NB4 (cell line): ENCODE measurements at regions not wholly inside any gene's neighbourhood (a gene's known extent, or its start where the extent isn't known, plus 50 kb on each side); places are given as distances from the start of the nearest gene placed in this dataset.

Experiments used
- DNase-seq: peaks from one replicate; pipeline ENCODE4 v3.0.0; 2010; ENCODE audit warnings: low read depth
- H3K4me3 ChIP-seq: one replicate; pipeline ENCODE4 v1.5.1; 2011; ENCODE audit warnings: mild to moderate bottlenecking, low read depth, low read length, moderate library complexity
- MYC ChIP-seq: IDR thresholded peaks from 2 replicates; pipeline ENCODE4 v1.6.1; 2011; ENCODE audit warnings: low read depth, low read length
- POLR2A ChIP-seq: IDR thresholded peaks from 2 replicates; pipeline ENCODE4 v1.6.1; 2011; ENCODE audit warnings: mild to moderate bottlenecking; ENCODE audit not compliant: insufficient read length; ENCODE audit errors: extremely low read depth
- TF ChIP-seq, protein P1 (sequence below): IDR thresholded peaks from 2 replicates; pipeline ENCODE4 v1.6.1; 2011; ENCODE audit warnings: low read depth, low read length
- TF ChIP-seq, protein P2 (sequence below): IDR thresholded peaks from one replicate; pipeline ENCODE4 v1.5.1; 2012; ENCODE audit warnings: low read depth, low read length

DNA sequence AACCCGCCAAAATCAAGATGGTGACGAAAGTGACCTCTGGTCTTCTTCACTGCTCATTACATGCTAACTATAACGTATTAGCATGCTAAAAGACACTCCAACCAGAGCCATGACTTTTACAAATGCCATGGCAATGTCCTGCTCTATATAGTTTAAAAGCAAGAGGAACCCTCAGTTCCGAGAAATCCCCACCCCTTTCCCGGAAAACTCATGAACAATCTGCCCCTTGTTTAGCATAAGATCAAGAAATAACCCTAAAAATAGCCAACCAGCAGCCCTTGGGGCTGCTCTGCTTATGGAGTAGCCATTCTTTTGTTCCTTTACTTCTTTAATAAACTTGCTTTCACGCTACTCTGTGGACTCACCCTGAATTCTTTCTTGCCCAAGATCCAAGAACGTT is 463.5 kb upstream of the FAM241A start:
- TF ChIP-seq MYC (no peak), POLR2A (no peak)
- TF ChIP-seq, protein P1, sequence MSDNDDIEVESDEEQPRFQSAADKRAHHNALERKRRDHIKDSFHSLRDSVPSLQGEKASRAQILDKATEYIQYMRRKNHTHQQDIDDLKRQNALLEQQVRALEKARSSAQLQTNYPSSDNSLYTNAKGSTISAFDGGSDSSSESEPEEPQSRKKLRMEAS: no peak
- TF ChIP-seq, protein P2, sequence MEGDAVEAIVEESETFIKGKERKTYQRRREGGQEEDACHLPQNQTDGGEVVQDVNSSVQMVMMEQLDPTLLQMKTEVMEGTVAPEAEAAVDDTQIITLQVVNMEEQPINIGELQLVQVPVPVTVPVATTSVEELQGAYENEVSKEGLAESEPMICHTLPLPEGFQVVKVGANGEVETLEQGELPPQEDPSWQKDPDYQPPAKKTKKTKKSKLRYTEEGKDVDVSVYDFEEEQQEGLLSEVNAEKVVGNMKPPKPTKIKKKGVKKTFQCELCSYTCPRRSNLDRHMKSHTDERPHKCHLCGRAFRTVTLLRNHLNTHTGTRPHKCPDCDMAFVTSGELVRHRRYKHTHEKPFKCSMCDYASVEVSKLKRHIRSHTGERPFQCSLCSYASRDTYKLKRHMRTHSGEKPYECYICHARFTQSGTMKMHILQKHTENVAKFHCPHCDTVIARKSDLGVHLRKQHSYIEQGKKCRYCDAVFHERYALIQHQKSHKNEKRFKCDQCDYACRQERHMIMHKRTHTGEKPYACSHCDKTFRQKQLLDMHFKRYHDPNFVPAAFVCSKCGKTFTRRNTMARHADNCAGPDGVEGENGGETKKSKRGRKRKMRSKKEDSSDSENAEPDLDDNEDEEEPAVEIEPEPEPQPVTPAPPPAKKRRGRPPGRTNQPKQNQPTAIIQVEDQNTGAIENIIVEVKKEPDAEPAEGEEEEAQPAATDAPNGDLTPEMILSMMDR: no peak
- no peak overlapping the region for H3K4me3 ChIP-seq
- no peak for DNase-seq

DNA sequence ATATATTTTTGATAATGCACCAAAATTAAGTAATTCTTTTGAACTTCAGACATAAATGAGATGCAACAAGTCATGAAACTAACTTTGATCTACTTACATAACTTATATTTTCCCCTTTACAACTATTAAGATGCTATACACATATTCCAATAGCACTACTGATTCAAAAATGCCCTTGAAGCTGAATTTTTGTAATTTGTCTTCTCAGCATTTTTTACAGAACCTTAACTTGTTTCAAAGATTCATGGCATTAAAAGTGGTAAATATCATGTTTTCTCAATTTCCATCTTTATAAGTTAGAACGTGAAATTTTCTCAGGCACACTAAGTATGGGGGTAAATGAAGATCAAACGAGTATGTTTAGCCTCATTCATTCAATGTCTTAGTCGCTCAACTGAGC is 460.0 kb upstream of the FAM241A start:
- H3K4me3 ChIP-seq: no peak overlapping the region
- no peak for DNase-seq
- TF ChIP-seq, protein P2: no peak
- no peak for TF ChIP-seq MYC
- TF ChIP-seq, protein P1: no peak

DNA sequence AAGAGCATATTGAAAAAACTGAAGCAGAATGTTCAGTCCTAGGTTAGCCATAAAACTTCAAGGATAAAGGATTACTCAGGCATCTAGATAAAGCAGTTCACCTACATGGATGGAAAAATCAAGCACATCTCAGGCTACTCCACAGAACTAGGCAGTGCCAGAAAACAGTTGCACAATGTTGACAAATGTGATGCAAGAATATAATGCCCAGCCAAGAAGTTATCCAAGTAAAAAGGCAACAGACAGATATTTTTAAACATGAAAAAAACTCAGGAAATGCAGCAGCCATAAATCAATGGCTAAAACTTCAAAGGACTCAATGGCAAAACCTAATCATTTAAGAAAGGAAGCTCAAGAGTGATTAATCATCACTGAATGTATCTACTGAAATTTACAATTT is 456.0 kb upstream of the FAM241A start:
- peak; percentile 11 for DNase-seq
- TF ChIP-seq POLR2A: no peak
- no peak for TF ChIP-seq MYC
- TF ChIP-seq, protein P1: no peak
- TF ChIP-seq, protein P2: no peak
- no peak overlapping the region for H3K4me3 ChIP-seq

- H3K4me3 ChIP-seq: no peak overlapping the region
- TF ChIP-seq MYC (no peak), POLR2A (no peak)
- TF ChIP-seq, protein P2: no peak
- TF ChIP-seq, protein P1: no peak
- no peak for DNase-seq
Observed at GRCh38 chr4:111689731-111690130, 455.5 kb upstream of the FAM241A start.

- DNase-seq: no peak
- H3K4me3 ChIP-seq: no peak overlapping the region
- TF ChIP-seq MYC (no peak), POLR2A (no peak)
- TF ChIP-seq, protein P1: no peak
- TF ChIP-seq, protein P2: no peak
Observed at GRCh38 chr4:111693758-111694157, 451.5 kb upstream of the FAM241A start.

GRCh38 chr4:111695677-111696076 is 449.6 kb upstream of the FAM241A start:
- no peak overlapping the region for H3K4me3 ChIP-seq
- DNase-seq: no peak
- no peak for TF ChIP-seq POLR2A
- TF ChIP-seq, protein P1: no peak
- no peak for TF ChIP-seq MYC
- TF ChIP-seq, protein P2: no peak
